HG03432 (cell line): ENCODE measurements at regions not wholly inside any gene's neighbourhood (a gene's known extent, or its start where the extent isn't known, plus 50 kb on each side); places are given as distances from the start of the nearest gene placed in this dataset.
"Not testable (repeated sequence)": the region's sequence is repeated elsewhere in the genome, so short reads cannot be mapped to it uniquely, and the experiment has no call there.

Experiments
- ATAC-seq: cut with Tn5 transposase; IDR thresholded peaks from one replicate; pipeline ENCODE4 v1.9.1; 2021; ENCODE audit warnings: mild to moderate bottlenecking, moderate library complexity; ENCODE audit not compliant: unreplicated experiment

GRCh38 chr1:209134001-209134400, 449.5 kb upstream of the CAMK1G start:
- peak; percentile 94 for ATAC-seq

GRCh38 chr1:209143916-209144315, 439.6 kb upstream of the CAMK1G start:
- ATAC-seq = no peak

GRCh38 chr1:209150114-209150513, 433.4 kb upstream of the CAMK1G start:
- ATAC-seq = no peak

- ATAC-seq = no peak
These were observed 430.1 kb upstream of the CAMK1G start for GRCh38 chr1:209153411-209153810.

- ATAC-seq = no peak
These were observed 428.6 kb upstream of the CAMK1G start for GRCh38 chr1:209154912-209155311.

- no peak for ATAC-seq
These were observed 428.0 kb upstream of the CAMK1G start for GRCh38 chr1:209155546-209155945.

GRCh38 chr1:209156991-209157390, 426.5 kb upstream of the CAMK1G start:
- ATAC-seq = no peak

GRCh38 chr1:209157546-209158249, 425.8 kb upstream of the CAMK1G start:
- no peak for ATAC-seq

GRCh38 chr1:209158851-209159250, 424.7 kb upstream of the CAMK1G start:
- ATAC-seq = no peak

- no peak for ATAC-seq
These were observed 423.3 kb upstream of the CAMK1G start for GRCh38 chr1:209160230-209160629.

- no peak for ATAC-seq
These were observed 420.9 kb upstream of the CAMK1G start for GRCh38 chr1:209162651-209163050.

- no peak for ATAC-seq
These were observed 415.3 kb upstream of the CAMK1G start for GRCh38 chr1:209168204-209168603.

GRCh38 chr1:209171151-209171550, 412.4 kb upstream of the CAMK1G start:
- ATAC-seq = no peak

- ATAC-seq = no peak
These were observed 411.2 kb upstream of the CAMK1G start for GRCh38 chr1:209172286-209172685.

GRCh38 chr1:209172792-209173542, 410.5 kb upstream of the CAMK1G start:
- not testable (repeated sequence) for ATAC-seq

- ATAC-seq = not testable (repeated sequence)
These were observed 409.7 kb upstream of the CAMK1G start for GRCh38 chr1:209173796-209174195.

GRCh38 chr1:209176866-209177430, 406.6 kb upstream of the CAMK1G start:
- no peak for ATAC-seq

- no peak for ATAC-seq
These were observed 400.3 kb upstream of the CAMK1G start for GRCh38 chr1:209183195-209183594.

GRCh38 chr1:209187589-209187988, 395.9 kb upstream of the CAMK1G start:
- no peak for ATAC-seq

- peak; percentile 97 for ATAC-seq
These were observed 392.8 kb upstream of the CAMK1G start for GRCh38 chr1:209190591-209191261.

- no peak for ATAC-seq
These were observed 392.3 kb upstream of the CAMK1G start for GRCh38 chr1:209191262-209191634.

GRCh38 chr1:209196140-209196539, 387.4 kb upstream of the CAMK1G start:
- no peak for ATAC-seq
